ENCODE measurements at regions not wholly inside any gene's neighbourhood (a gene's known extent, or its start where the extent isn't known, plus 50 kb on each side); places are given as distances from the start of the nearest gene placed in this dataset.

DNA sequence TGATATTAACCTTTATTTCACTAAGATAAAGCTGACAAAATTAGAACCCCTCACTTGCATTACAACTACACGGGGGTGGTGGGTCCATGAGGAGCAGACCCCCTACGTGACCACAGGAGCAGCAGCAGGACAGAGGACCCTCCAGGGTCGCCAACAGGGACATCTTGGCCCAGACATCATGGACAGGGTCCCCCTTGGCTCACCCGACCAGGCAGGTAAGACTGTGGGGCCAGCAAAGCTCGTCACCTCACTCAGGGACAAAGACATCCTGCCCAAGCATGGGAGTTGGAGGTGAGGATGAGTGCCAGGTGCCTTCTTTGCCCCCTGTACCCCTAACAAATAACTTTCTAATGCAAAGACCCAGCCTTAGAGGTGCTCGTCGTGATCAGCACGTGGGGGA is 111.3 kb upstream of the RAB6C start:
- no peak for DNase-seq
- H3K4me3 Mint-ChIP-seq (ENCODE audit: unreplicated experiment): no peak overlapping the region
- no peak overlapping the region for H3K27ac Mint-ChIP-seq (ENCODE audit: unreplicated experiment)
- peaks cover 2% of the 10 kb centered on the region for H3K9me3 Mint-ChIP-seq (ENCODE audit: unreplicated experiment)
- peaks cover 4% of the 10 kb centered on the region for H3K36me3 Mint-ChIP-seq (ENCODE audit: unreplicated experiment)
- H3K27me3 Mint-ChIP-seq (ENCODE audit: unreplicated experiment): no peaks in the 10 kb centered on the region
- TF ChIP-seq, protein P1, sequence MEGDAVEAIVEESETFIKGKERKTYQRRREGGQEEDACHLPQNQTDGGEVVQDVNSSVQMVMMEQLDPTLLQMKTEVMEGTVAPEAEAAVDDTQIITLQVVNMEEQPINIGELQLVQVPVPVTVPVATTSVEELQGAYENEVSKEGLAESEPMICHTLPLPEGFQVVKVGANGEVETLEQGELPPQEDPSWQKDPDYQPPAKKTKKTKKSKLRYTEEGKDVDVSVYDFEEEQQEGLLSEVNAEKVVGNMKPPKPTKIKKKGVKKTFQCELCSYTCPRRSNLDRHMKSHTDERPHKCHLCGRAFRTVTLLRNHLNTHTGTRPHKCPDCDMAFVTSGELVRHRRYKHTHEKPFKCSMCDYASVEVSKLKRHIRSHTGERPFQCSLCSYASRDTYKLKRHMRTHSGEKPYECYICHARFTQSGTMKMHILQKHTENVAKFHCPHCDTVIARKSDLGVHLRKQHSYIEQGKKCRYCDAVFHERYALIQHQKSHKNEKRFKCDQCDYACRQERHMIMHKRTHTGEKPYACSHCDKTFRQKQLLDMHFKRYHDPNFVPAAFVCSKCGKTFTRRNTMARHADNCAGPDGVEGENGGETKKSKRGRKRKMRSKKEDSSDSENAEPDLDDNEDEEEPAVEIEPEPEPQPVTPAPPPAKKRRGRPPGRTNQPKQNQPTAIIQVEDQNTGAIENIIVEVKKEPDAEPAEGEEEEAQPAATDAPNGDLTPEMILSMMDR (IDR thresholded peaks at IDR 0.05; ENCODE audit: partially characterized antibody, unreplicated experiment): no peak
- H3K4me1 Mint-ChIP-seq (ENCODE audit: low read depth, unreplicated experiment): no peaks in the 10 kb centered on the region

DNA sequence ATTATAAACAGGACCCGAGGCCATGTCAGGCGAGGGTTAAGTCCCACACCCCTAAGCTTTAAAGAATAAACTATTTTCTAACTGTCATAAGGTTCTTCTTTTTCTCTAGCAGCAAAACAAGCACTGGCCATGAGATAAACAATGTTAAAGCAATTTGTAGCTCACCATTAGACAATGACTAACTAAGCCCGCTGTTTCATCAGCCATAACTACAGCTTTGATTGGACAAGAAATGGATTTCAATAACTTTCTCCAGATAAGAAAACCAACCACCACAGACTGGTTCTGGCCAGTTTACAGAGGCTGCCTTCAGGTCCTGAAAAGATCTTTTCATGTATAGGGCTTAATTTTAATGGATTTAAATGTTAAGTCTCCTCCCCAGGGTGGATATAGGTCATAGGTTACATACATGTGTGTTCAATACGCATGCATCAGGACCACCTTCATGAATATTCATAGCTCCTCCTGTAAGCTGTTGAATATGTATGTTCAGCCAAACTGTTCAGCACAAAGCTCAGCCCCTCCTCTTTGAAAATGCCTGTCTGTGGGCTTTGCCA is 108.7 kb upstream of the RAB6C start:
- H3K27ac Mint-ChIP-seq (ENCODE audit: unreplicated experiment): no peak overlapping the region
- H3K4me3 Mint-ChIP-seq (ENCODE audit: unreplicated experiment): no peak overlapping the region
- peaks cover 4% of the 10 kb centered on the region for H3K36me3 Mint-ChIP-seq (ENCODE audit: unreplicated experiment)
- peaks cover 2% of the 10 kb centered on the region for H3K9me3 Mint-ChIP-seq (ENCODE audit: unreplicated experiment)
- no peaks in the 10 kb centered on the region for H3K4me1 Mint-ChIP-seq (ENCODE audit: low read depth, unreplicated experiment)
- TF ChIP-seq, protein P1 (IDR thresholded peaks at IDR 0.05; ENCODE audit: partially characterized antibody, unreplicated experiment): no peak
- peaks cover 2% of the 10 kb centered on the region for H3K27me3 Mint-ChIP-seq (ENCODE audit: unreplicated experiment)
- no peak for DNase-seq

DNA sequence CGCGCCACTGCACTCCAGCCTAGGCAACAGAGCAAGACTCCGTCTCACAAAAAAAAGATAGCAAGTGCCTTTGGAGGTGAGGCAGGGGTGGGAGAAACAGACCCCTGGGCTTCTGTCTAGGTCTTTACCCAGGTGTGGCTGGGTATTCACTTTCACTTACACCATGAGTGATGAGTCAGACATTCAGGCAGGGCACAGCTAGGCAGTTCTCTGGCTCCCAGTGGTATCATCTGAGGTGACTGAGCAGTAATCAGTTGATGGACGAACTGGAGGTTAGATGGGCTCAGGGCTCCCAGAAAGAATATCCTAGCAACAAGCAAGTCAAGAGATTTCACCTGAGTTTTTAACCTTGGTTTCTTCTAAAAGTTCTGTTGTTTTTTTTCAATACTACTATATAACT is 107.0 kb upstream of the RAB6C start:
- Mint-ChIP-seq H3K27me3 (ENCODE audit: unreplicated experiment) (peaks cover 5% of the 10 kb centered on the region), H3K36me3 (ENCODE audit: unreplicated experiment) (peaks cover 4% of the 10 kb centered on the region), H3K4me1 (ENCODE audit: low read depth, unreplicated experiment) (peaks cover 4% of the 10 kb centered on the region), H3K4me3 (ENCODE audit: unreplicated experiment) (no peak overlapping the region), H3K27ac (ENCODE audit: unreplicated experiment) (no peak overlapping the region), H3K9me3 (ENCODE audit: unreplicated experiment) (peaks cover 8% of the 10 kb centered on the region)
- TF ChIP-seq, protein P1 (IDR thresholded peaks at IDR 0.05; ENCODE audit: partially characterized antibody, unreplicated experiment): no peak
- no peak for DNase-seq

DNA sequence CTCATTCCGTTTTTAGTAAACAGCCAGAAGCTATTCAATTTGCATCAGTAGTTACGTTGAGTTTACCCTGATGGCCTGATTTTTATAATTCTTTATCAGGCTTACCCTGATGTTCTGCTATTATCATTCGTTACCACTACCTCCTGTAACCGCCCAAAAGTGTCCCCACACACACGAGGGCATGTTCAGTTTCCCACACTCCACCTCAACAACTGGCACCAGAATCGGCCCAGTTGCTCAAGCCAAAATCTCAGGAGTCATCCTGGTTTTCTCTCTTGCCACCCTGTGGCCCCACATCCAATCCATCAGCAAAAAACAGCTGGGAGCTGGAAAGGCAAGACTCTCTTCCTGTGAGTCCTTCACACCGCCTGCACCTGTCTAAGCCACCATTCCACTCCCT is 102.9 kb upstream of the RAB6C start:
- peaks cover 7% of the 10 kb centered on the region for H3K9me3 Mint-ChIP-seq (ENCODE audit: unreplicated experiment)
- peak overlapping the region; percentile 97 for H3K4me3 Mint-ChIP-seq (ENCODE audit: unreplicated experiment)
- peaks cover 9% of the 10 kb centered on the region for H3K27me3 Mint-ChIP-seq (ENCODE audit: unreplicated experiment)
- H3K36me3 Mint-ChIP-seq (ENCODE audit: unreplicated experiment): no peaks in the 10 kb centered on the region
- TF ChIP-seq, protein P1 (IDR thresholded peaks at IDR 0.05; ENCODE audit: partially characterized antibody, unreplicated experiment): no peak
- H3K27ac Mint-ChIP-seq (ENCODE audit: unreplicated experiment): peak overlapping the region; percentile 95
- peaks cover 6% of the 10 kb centered on the region for H3K4me1 Mint-ChIP-seq (ENCODE audit: low read depth, unreplicated experiment)
- DNase-seq: no peak

DNA sequence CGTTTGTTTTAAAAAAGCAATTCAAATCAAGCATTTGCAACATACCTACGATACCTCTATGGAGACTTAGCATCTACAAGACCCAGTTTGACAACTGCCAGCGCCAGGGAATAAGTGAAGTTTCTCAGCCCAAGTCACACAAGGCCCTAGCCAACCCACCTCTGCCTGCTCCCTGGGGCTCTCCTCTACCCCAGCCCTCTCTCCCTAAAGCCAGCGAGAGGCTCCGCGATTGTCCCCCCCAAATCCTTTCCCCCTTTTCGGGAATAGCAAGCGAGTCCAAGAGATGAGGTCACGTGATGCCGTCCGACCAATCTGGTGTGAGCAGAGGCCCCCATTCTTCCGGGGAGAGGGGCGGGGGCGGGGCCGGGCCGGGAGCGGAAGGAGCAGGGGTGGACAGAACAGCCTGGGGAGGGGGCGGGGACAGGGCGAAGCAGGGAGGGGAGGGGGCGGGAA is 102.2 kb upstream of the RAB6C start:
- Mint-ChIP-seq H3K9me3 (ENCODE audit: unreplicated experiment) (peaks cover 7% of the 10 kb centered on the region), H3K36me3 (ENCODE audit: unreplicated experiment) (no peaks in the 10 kb centered on the region), H3K27ac (ENCODE audit: unreplicated experiment) (peak overlapping the region; percentile 95), H3K4me1 (ENCODE audit: low read depth, unreplicated experiment) (peaks cover 6% of the 10 kb centered on the region), H3K4me3 (ENCODE audit: unreplicated experiment) (peak overlapping the region; percentile 97), H3K27me3 (ENCODE audit: unreplicated experiment) (peaks cover 9% of the 10 kb centered on the region)
- TF ChIP-seq, protein P1 (IDR thresholded peaks at IDR 0.05; ENCODE audit: partially characterized antibody, unreplicated experiment): no peak
- peak; percentile 93 for DNase-seq

All from glutamatergic neuron (in vitro differentiated cells).